Gastroesophageal sphincter (tissue), 3 donors: ENCODE measurements at regions not wholly inside any gene's neighbourhood (a gene's known extent, or its start where the extent isn't known, plus 50 kb on each side); places are given as distances from the start of the nearest gene placed in this dataset.

Experiments used
- CTCF ChIP-seq, 4 experiments: fragments of 200-600 bp in 2 of 4; fragments of 450-650 bp in 2 of 4; sonication (generic) in 1 of 4; IDR thresholded peaks; one replicate each; pipeline ENCODE4 v1.5.1; 2017 to 2019; ENCODE audit warnings: antibody characterized with exemption in 4 of 4, mild to moderate bottlenecking in 2 of 4, moderate library complexity in 2 of 4
- POLR2A ChIP-seq, 2 donors: fragments of 450-650 bp; IDR thresholded peaks; one replicate each; pipeline ENCODE4 v1.6.1; 2017; ENCODE audit warnings: antibody characterized with exemption in 2 of 2, mild to moderate bottlenecking in 2 of 2, moderate library complexity in 1 of 2

- TF ChIP-seq CTCF (IDR thresholded peaks at IDR 0.05) (no peak), POLR2A (IDR thresholded peaks at IDR 0.05) (no peak)
Measured at GRCh38 chr12:118780939-118781338, 200.4 kb upstream of the SRRM4 start.
